Neural cell (in vitro differentiated cells): ENCODE measurements at regions not wholly inside any gene's neighbourhood (a gene's known extent, or its start where the extent isn't known, plus 50 kb on each side); places are given as distances from the start of the nearest gene placed in this dataset.

Experiments
- H2AFZ ChIP-seq: fragments of 200-600, 300-800 bp; sonication (generic), shearing (Covaris generic); 2 replicates; pipeline ENCODE4 v1.6.0; 2014; ENCODE audit warnings: low read depth, mild to moderate bottlenecking, antibody characterized with exemption, low read length, moderate library complexity
- H3F3A ChIP-seq: fragments of 200-600 bp; shearing (Covaris generic); 2 replicates; pipeline ENCODE4 v1.6.1; 2016; ENCODE audit warnings: mild to moderate bottlenecking, moderate library complexity, mixed read lengths, antibody characterized with exemption, low read length; ENCODE audit not compliant: insufficient read depth, poor library complexity, severe bottlenecking
- H3K27ac ChIP-seq: fragments of 200-600, 300-800 bp; sonication (generic), shearing (Covaris generic); 2 replicates; pipeline ENCODE4 v1.5.1; 2014; ENCODE audit warnings: mild to moderate bottlenecking, low read length, moderate library complexity
- H3K27me3 ChIP-seq: fragments of 300-800, 200-600 bp; sonication (generic), shearing (Covaris generic); 2 replicates; pipeline ENCODE4 v1.6.0; 2014; ENCODE audit warnings: mild to moderate bottlenecking, low read depth, low read length, moderate library complexity; ENCODE audit not compliant: insufficient read depth
- H3K36me3 ChIP-seq: fragments of 300-800, 200-600 bp; sonication (generic), shearing (Covaris generic); 2 replicates; pipeline ENCODE4 v1.5.1; 2014; ENCODE audit warnings: mild to moderate bottlenecking, antibody characterized with exemption, low read length, moderate library complexity; ENCODE audit not compliant: insufficient read depth
- H3K4me2 ChIP-seq: fragments of 300-800, 200-600 bp; sonication (generic), shearing (Covaris generic); 2 replicates; pipeline ENCODE4 v1.6.0; 2014; ENCODE audit warnings: mild to moderate bottlenecking, low read length
- H3K4me3 ChIP-seq: fragments of 300-800, 200-600 bp; sonication (generic), shearing (Covaris generic); 2 replicates; pipeline ENCODE4 v1.5.1; 2014; ENCODE audit warnings: mild to moderate bottlenecking, low read length, moderate library complexity
- H3K79me2 ChIP-seq: fragments of 200-600 bp; shearing (Covaris generic); replicated peaks from 2 replicates; pipeline ENCODE4 v1.6.0; 2014; ENCODE audit warnings: mild to moderate bottlenecking, low read length, moderate library complexity; ENCODE audit not compliant: insufficient read depth
- H3K9ac ChIP-seq: fragments of 300-800, 200-600 bp; sonication (generic), shearing (Covaris generic); 2 replicates; pipeline ENCODE4 v1.6.1; 2016; ENCODE audit warnings: mild to moderate bottlenecking, low read length, mixed read lengths
- H3K9me2 ChIP-seq: fragments of 200-600 bp; shearing (Covaris generic); 2 replicates; pipeline ENCODE4 v1.6.1; 2016; ENCODE audit warnings: mild to moderate bottlenecking, low read length, mixed read lengths; ENCODE audit not compliant: insufficient read depth
- H3K9me3 ChIP-seq: fragments of 200-600, 300-800 bp; sonication (generic), shearing (Covaris generic); 2 replicates; pipeline ENCODE4 v1.6.1; 2016; ENCODE audit warnings: mild to moderate bottlenecking, mixed run types, low read length, moderate library complexity, mixed read lengths
- H4K20me1 ChIP-seq: fragments of 200-600 bp; shearing (Covaris generic); 2 replicates; pipeline ENCODE4 v1.6.1; 2016; ENCODE audit warnings: mild to moderate bottlenecking, mixed run types; ENCODE audit not compliant: insufficient read depth
- CTCF ChIP-seq: fragments of 450-650 bp; IDR thresholded peaks from 2 replicates; pipeline ENCODE4 v1.5.1; 2014; ENCODE audit warnings: antibody characterized with exemption, mild to moderate bottlenecking, moderate library complexity; ENCODE audit not compliant: poor library complexity, severe bottlenecking
- EP300 ChIP-seq: fragments of 450-650 bp; conservative IDR thresholded peaks from 2 replicates; pipeline ENCODE4 v1.6.1; 2014; ENCODE audit warnings: antibody characterized with exemption, mild to moderate bottlenecking, moderate library complexity; ENCODE audit not compliant: poor library complexity, severe bottlenecking
- EZH2 ChIP-seq: fragments of 200-600, 300-800 bp; shearing (Covaris generic), sonication (generic); IDR thresholded peaks from 2 replicates; pipeline ENCODE4 v1.6.1; 2014; ENCODE audit warnings: antibody characterized with exemption, low read length, borderline replicate concordance, mild to moderate bottlenecking; ENCODE audit not compliant: insufficient read depth, poor library complexity, severe bottlenecking
- MXI1 ChIP-seq: fragments of 450-650 bp; conservative IDR thresholded peaks from 2 replicates; pipeline ENCODE4 v1.6.1; 2014; ENCODE audit warnings: antibody characterized with exemption, mild to moderate bottlenecking; ENCODE audit not compliant: poor library complexity, severe bottlenecking
- POLR2AphosphoS5 ChIP-seq: IDR thresholded peaks from 2 replicates; pipeline ENCODE4 v1.6.1; 2012
- RAD21 ChIP-seq: fragments of 450-650 bp; conservative IDR thresholded peaks from 2 replicates; pipeline ENCODE4 v1.6.1; 2014; ENCODE audit warnings: antibody characterized with exemption, mild to moderate bottlenecking, moderate library complexity
- REST ChIP-seq: IDR thresholded peaks from 2 replicates; pipeline ENCODE4 v1.6.1; 2012; ENCODE audit warnings: borderline replicate concordance
- SMC3 ChIP-seq: fragments of 450-650 bp; conservative IDR thresholded peaks from 2 replicates; pipeline ENCODE4 v1.6.1; 2014; ENCODE audit warnings: antibody characterized with exemption, mild to moderate bottlenecking, moderate library complexity; ENCODE audit not compliant: poor library complexity
- TAF1 ChIP-seq: IDR thresholded peaks from 2 replicates; pipeline ENCODE4 v1.6.1; 2012; ENCODE audit warnings: low read depth

- TF ChIP-seq CTCF (no peak), REST (no peak), POLR2AphosphoS5 (no peak), SMC3 (no peak), RAD21 (no peak), EP300 (no peak), EZH2 (no peak), TAF1 (no peak), MXI1 (no peak)
- no peaks in the 10 kb centered on the region for H3K36me3 ChIP-seq
- H3K4me3 ChIP-seq = no peak overlapping the region
- no peaks in the 10 kb centered on the region for H4K20me1 ChIP-seq
- no peaks in the 10 kb centered on the region for H3K27me3 ChIP-seq
- no peaks in the 10 kb centered on the region for H3K9me2 ChIP-seq
- H3K4me2 ChIP-seq = no peak overlapping the region
- no peaks in the 10 kb centered on the region for H3F3A ChIP-seq
- H2AFZ ChIP-seq = no peak overlapping the region
- no peak overlapping the region for H3K9ac ChIP-seq
- H3K9me3 ChIP-seq = no peaks in the 10 kb centered on the region
- no peaks in the 10 kb centered on the region for H3K79me2 ChIP-seq
- H3K27ac ChIP-seq = no peak overlapping the region
Observed at GRCh38 chr1:224846119-224846907, 83.2 kb upstream of the DNAH14 start.

GRCh38 chr1:224850446-224850845, 79.0 kb upstream of the DNAH14 start:
- Histone ChIP-seq H3K27me3 (no peaks in the 10 kb centered on the region), H3K79me2 (no peaks in the 10 kb centered on the region), H3F3A (no peaks in the 10 kb centered on the region), H3K9me3 (no peaks in the 10 kb centered on the region), H3K9ac (no peak overlapping the region), H3K4me2 (no peak overlapping the region), H4K20me1 (no peaks in the 10 kb centered on the region), H2AFZ (no peak overlapping the region), H3K36me3 (no peaks in the 10 kb centered on the region), H3K27ac (no peak overlapping the region), H3K4me3 (no peak overlapping the region), H3K9me2 (no peaks in the 10 kb centered on the region)
- no peak for TF ChIP-seq SMC3
- TF ChIP-seq MXI1 = no peak
- TF ChIP-seq EZH2 = no peak
- no peak for TF ChIP-seq REST
- TF ChIP-seq CTCF = no peak
- no peak for TF ChIP-seq TAF1
- no peak for TF ChIP-seq POLR2AphosphoS5
- TF ChIP-seq RAD21 = no peak
- no peak for TF ChIP-seq EP300
